PC-9 (cell line): ENCODE measurements at regions not wholly inside any gene's neighbourhood (a gene's known extent, or its start where the extent isn't known, plus 50 kb on each side); places are given as distances from the start of the nearest gene placed in this dataset.

Source experiments
- BruUV-seq: library from RNA; stranded (reverse); fragments of 400-500 nt; replicated peaks from 2 replicates; lab custom pipeline; 2021; lab: Mats Ljungman, UMichigan
- CTCF ChIA-PET: fragments of 300-600 bp; sonication (Branson Sonifier 250); formaldehyde crosslinking; loops from one replicate; lab custom pipeline; 2022; ENCODE audit warnings: antibody characterized with exemption; lab: Charles Lee
- POLR2A ChIA-PET: fragments of 300-600 bp; sonication (Branson Sonifier 250); formaldehyde crosslinking; loops from one replicate; lab custom pipeline; 2022; ENCODE audit warnings: antibody characterized with exemption; ENCODE audit not compliant: unreplicated experiment; lab: Charles Lee
- DNase-seq, 2 experiments: peaks; one replicate each; pipeline versions ENCODE4 v3.0.0 to v3.0.0-alpha.2; 2015 to 2022; ENCODE audit warnings: mixed read lengths in 1 of 2
- H2AFZ ChIP-seq: fragments of 200-600 bp; sonication (generic); 2 replicates; pipeline ENCODE4 v1.8.1; 2017; ENCODE audit warnings: antibody characterized with exemption
- H3F3A ChIP-seq: fragments of 200-600 bp; sonication (generic); 2 replicates; pipeline ENCODE4 v1.8.1; 2017; ENCODE audit warnings: antibody characterized with exemption, mild to moderate bottlenecking, low read depth; ENCODE audit not compliant: insufficient read depth
- H3K27ac ChIP-seq: fragments of 200-600 bp; sonication (generic); 2 replicates; pipeline ENCODE4 v1.6.1; 2016; ENCODE audit warnings: mixed run types
- H3K27me3 ChIP-seq: fragments of 200-600 bp; sonication (generic); 2 replicates; pipeline ENCODE4 v1.6.1; 2016; ENCODE audit warnings: low read depth, mixed run types; ENCODE audit not compliant: insufficient read depth
- H3K36me3 ChIP-seq: fragments of 200-600 bp; sonication (generic); 2 replicates; pipeline ENCODE4 v1.6.1; 2016; ENCODE audit warnings: low read depth, mixed run types
- H3K4me1 ChIP-seq: fragments of 200-600 bp; sonication (generic); replicated peaks from 2 replicates; pipeline ENCODE4 v1.6.1; 2016; ENCODE audit warnings: mixed run types; ENCODE audit not compliant: insufficient read depth
- H3K4me2 ChIP-seq: fragments of 200-600 bp; sonication (generic); 2 replicates; pipeline ENCODE4 v1.6.1; 2017; ENCODE audit warnings: mixed run types
- H3K4me3 ChIP-seq: fragments of 200-600 bp; sonication (generic); 2 replicates; pipeline ENCODE4 v1.6.1; 2016; ENCODE audit warnings: mixed run types
- H3K79me2 ChIP-seq: fragments of 200-600 bp; sonication (generic); 2 replicates; pipeline ENCODE4 v1.6.1; 2017; ENCODE audit warnings: low read depth, mixed run types
- H3K9me2 ChIP-seq: fragments of 200-600 bp; sonication (generic); 2 replicates; pipeline ENCODE4 v1.8.1; 2017; ENCODE audit warnings: mild to moderate bottlenecking; ENCODE audit not compliant: insufficient read depth
- H3K9me3 ChIP-seq: fragments of 200-600 bp; sonication (generic); 2 replicates; pipeline ENCODE4 v1.8.1; 2016; ENCODE audit warnings: low read depth; ENCODE audit not compliant: insufficient read depth
- H4K20me1 ChIP-seq: fragments of 200-600 bp; sonication (generic); 2 replicates; pipeline ENCODE4 v1.8.1; 2017; ENCODE audit not compliant: insufficient read depth
- EZH2 ChIP-seq: fragments of 200-600 bp; sonication (generic); IDR thresholded peaks from 2 replicates; pipeline ENCODE4 v1.8.0; 2017; ENCODE audit warnings: antibody characterized with exemption, low read depth
- intact Hi-C: fragments of 100-400 bp; cut with micrococcal nuclease; formaldehyde crosslinking; loops from one replicate; pipeline ENCODE4 v1.10.0; 2022; ENCODE audit not compliant: unreplicated experiment
- TF ChIP-seq, protein P1 (sequence below): fragments of 200-600 bp; sonication (generic); conservative IDR thresholded peaks from 2 replicates; pipeline ENCODE4 v1.6.1; 2017; ENCODE audit warnings: mixed run types, antibody characterized with exemption, mild to moderate bottlenecking, moderate library complexity

DNA sequence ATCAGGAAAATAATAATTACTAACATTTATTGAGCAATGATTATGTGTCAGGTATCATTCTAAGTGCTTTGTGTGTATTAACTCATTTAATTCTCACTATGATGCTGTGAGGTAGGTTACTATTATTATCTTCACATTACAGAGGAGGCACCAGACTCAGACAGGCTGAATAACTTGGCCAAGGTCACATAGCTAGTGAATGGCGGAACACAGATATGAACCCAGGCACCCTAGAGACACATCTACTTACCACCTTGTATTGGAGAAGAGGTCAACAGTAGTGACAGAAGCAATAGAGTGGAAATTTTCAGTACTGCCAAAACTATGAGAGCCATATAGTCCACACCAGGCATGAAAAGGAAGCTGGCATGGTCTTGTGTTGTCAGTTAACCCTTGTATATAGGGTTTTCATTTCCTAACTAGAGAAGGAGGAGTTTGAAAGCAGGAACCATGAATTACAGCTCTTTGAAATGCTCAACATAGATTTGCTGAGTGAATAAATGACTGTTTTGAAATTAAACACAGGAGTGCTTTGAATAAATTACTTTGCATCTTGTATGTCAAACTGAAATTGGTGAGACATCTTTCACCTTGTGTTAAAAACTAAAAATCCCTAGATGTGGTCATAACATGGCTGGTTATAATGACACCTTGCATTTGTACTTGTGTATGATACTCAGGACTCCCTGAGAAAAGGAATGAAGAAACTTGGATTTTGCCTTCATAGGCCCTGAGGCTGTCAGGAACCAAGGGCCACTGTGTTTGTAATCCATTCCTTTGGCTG, 71.8 kb downstream of the RTL9 start:
- BruUV-seq: no TSS peak
- no peak for DNase-seq
- H3K36me3 ChIP-seq: no peaks in the 10 kb centered on the region
- H3K27me3 ChIP-seq: peaks cover 10% of the 10 kb centered on the region; the same call in 1 of the 2 replicates
- H2AFZ ChIP-seq: no peak overlapping the region
- intact Hi-C loops: no loop called here
- no peaks in the 10 kb centered on the region for H3K79me2 ChIP-seq
- H3K4me2 ChIP-seq: no peak overlapping the region
- POLR2A ChIA-PET: interaction anchor here (0.7 kb wide), 1 partner anchor 1762 kb away, joined by 5 read pairs; no protein-coding TSS in a partner anchor
- no peaks in the 10 kb centered on the region for H3K9me3 ChIP-seq
- no peaks in the 10 kb centered on the region for H3K4me1 ChIP-seq
- no peak overlapping the region for H3K27ac ChIP-seq
- no peak for TF ChIP-seq EZH2
- no peaks in the 10 kb centered on the region; the same call in 1 of the 2 replicates for H3F3A ChIP-seq
- no peaks in the 10 kb centered on the region for H4K20me1 ChIP-seq
- no peaks in the 10 kb centered on the region for H3K9me2 ChIP-seq
- H3K4me3 ChIP-seq: no peak overlapping the region
- CTCF ChIA-PET: no interaction called here

GRCh38 chrX:110432091-110432905, 73.7 kb downstream of the RTL9 start:
- Histone ChIP-seq H3K27me3 (peaks cover 10% of the 10 kb centered on the region; the same call in 1 of the 2 replicates), H3K79me2 (no peaks in the 10 kb centered on the region), H3K36me3 (no peaks in the 10 kb centered on the region), H2AFZ (no peak overlapping the region), H3K4me1 (no peaks in the 10 kb centered on the region), H3K27ac (no peak overlapping the region), H3K4me3 (no peak overlapping the region), H3F3A (no peaks in the 10 kb centered on the region; the same call in 1 of the 2 replicates), H4K20me1 (no peaks in the 10 kb centered on the region), H3K4me2 (no peak overlapping the region), H3K9me2 (no peaks in the 10 kb centered on the region), H3K9me3 (no peaks in the 10 kb centered on the region)
- no peak for DNase-seq
- BruUV-seq: no TSS peak
- TF ChIP-seq EZH2: no peak
- TF ChIP-seq, protein P1, sequence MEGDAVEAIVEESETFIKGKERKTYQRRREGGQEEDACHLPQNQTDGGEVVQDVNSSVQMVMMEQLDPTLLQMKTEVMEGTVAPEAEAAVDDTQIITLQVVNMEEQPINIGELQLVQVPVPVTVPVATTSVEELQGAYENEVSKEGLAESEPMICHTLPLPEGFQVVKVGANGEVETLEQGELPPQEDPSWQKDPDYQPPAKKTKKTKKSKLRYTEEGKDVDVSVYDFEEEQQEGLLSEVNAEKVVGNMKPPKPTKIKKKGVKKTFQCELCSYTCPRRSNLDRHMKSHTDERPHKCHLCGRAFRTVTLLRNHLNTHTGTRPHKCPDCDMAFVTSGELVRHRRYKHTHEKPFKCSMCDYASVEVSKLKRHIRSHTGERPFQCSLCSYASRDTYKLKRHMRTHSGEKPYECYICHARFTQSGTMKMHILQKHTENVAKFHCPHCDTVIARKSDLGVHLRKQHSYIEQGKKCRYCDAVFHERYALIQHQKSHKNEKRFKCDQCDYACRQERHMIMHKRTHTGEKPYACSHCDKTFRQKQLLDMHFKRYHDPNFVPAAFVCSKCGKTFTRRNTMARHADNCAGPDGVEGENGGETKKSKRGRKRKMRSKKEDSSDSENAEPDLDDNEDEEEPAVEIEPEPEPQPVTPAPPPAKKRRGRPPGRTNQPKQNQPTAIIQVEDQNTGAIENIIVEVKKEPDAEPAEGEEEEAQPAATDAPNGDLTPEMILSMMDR: no peak
- ChIA-PET POLR2A (no interaction called here), CTCF (no interaction called here)
- intact Hi-C loops: no loop called here

DNA sequence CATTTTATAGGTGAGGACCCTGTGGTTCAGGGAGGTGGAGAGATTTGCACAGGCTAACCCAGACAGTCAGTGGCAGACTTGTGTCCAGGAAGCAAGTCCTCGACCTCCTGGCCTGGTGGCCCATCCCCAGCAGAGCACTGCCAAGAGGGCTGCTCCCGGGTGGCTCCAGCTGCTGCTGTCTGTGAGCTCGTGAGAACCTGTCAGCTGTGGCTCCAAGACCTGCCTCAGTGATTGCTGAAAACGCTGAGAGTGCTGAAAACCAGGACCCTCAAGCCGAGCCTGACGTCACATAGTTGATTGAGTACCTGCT, 74.2 kb downstream of the RTL9 start:
- ChIA-PET CTCF (no interaction called here), POLR2A (no interaction called here)
- TF ChIP-seq EZH2: no peak
- TF ChIP-seq, protein P1: no peak
- Histone ChIP-seq H3K79me2 (no peaks in the 10 kb centered on the region), H2AFZ (no peak overlapping the region), H3K27me3 (peaks cover 10% of the 10 kb centered on the region; the same call in 1 of the 2 replicates), H3K9me3 (no peaks in the 10 kb centered on the region), H3K36me3 (no peaks in the 10 kb centered on the region), H3F3A (no peaks in the 10 kb centered on the region; the same call in 1 of the 2 replicates), H3K4me3 (no peak overlapping the region), H3K4me1 (no peaks in the 10 kb centered on the region), H3K27ac (no peak overlapping the region), H3K9me2 (no peaks in the 10 kb centered on the region), H4K20me1 (no peaks in the 10 kb centered on the region), H3K4me2 (no peak overlapping the region)
- DNase-seq: no peak
- BruUV-seq: no TSS peak
- intact Hi-C loops: no loop called here
